Heart right ventricle (tissue), 16 donors: ENCODE measurements at regions not wholly inside any gene's neighbourhood (a gene's known extent, or its start where the extent isn't known, plus 50 kb on each side); places are given as distances from the start of the nearest gene placed in this dataset.

ENCODE experiments used
- ATAC-seq, 8 donors: fragments of 200-7000 bp; cut with Tn5 transposase; one replicate each; pipeline ENCODE4 v1.9.1; 2020; ENCODE audit warnings: mild to moderate bottlenecking in 8 of 8, moderate library complexity in 8 of 8, moderate number of reproducible peaks in 1 of 8
- DNase-seq, 2 donors: peaks; one replicate each; pipeline ENCODE4 v3.0.0-alpha.2; 2020
- H3K27ac ChIP-seq, 10 donors: fragments of 200-600 bp; sonication (generic) in 2 of 10; one replicate each; pipeline versions ENCODE4 v1.5.0 to v1.8.0; 2020 to 2022; ENCODE audit warnings: mild to moderate bottlenecking in 3 of 10
- H3K27me3 ChIP-seq, 7 donors: fragments of 200-600 bp; one replicate each; pipeline ENCODE4 v1.8.0; 2021 to 2022; ENCODE audit warnings: mild to moderate bottlenecking in 2 of 7
- H3K36me3 ChIP-seq, 9 donors: fragments of 200-600 bp; sonication (generic) in 1 of 9; one replicate each; pipeline versions ENCODE4 v1.5.0 to v1.8.0; 2020 to 2022; ENCODE audit warnings: mild to moderate bottlenecking in 2 of 9
- H3K4me1 ChIP-seq, 9 donors: fragments of 200-600 bp; sonication (generic) in 1 of 9; one replicate each; pipeline versions ENCODE4 v1.5.0 to v1.8.0; 2020 to 2022; ENCODE audit warnings: mild to moderate bottlenecking in 4 of 9
- H3K4me3 ChIP-seq, 10 donors: fragments of 200-600 bp; sonication (generic) in 2 of 10; one replicate each; pipeline versions ENCODE4 v1.5.0 to v1.8.0; 2020 to 2022; ENCODE audit warnings: mild to moderate bottlenecking in 7 of 10, moderate library complexity in 2 of 10
- H3K9me3 ChIP-seq, 11 donors: fragments of 200-600 bp in 10 of 11; sonication (generic) in 2 of 11; one replicate each; pipeline versions ENCODE4 v1.5.0 to v1.8.0; 2013 to 2022; ENCODE audit warnings: mild to moderate bottlenecking in 2 of 11, control low read depth in 1 of 11, moderate library complexity in 1 of 11
- WGBS, 2 donors: extraction: QIAGEN DNeasy Blood & Tissue Kit; methylation state at CpG; one replicate each; pipeline ENCODE4 v1.1.7; 2013; ENCODE audit warnings: inconsistent platforms in 1 of 2; 5-methylcytosine and 5-hydroxymethylcytosine counted together
- intact Hi-C, 10 donors: fragments of 100-400 bp; cut with DNase I; formaldehyde crosslinking; loops; one replicate each; pipeline versions ENCODE4 v1.11.1 to v1.14.2; 2022
- TF ChIP-seq, protein P1 (sequence below), 9 donors: fragments of 200-600 bp; sonication (generic) in 2 of 9; IDR thresholded peaks; one replicate each; pipeline versions ENCODE4 v1.5.0 to v1.8.0; 2021 to 2022; ENCODE audit warnings: antibody characterized with exemption in 9 of 9, mild to moderate bottlenecking in 5 of 9, moderate library complexity in 1 of 9
- donor health status: Arrhythmogenic right ventricular cardiomyopathy.
- donor health status: ischemic (EF 13 %, LVEDD 7.1; RV severe dilation, severe dysfunction).
- donor health status: healthy with polysubstance abuse.
- donor health status: DM: no; HTN: yes; CAD: no.
- donor health status: DM: no; HTN: no; CAD: no.
- donor health status: ischemic (EF 25% LVEDD 6.9; RV normal size, moderate dysfunction).
- donor health status: ischemic (EF 25% LVEDD 5.7; RV mildly dilated, moderate dysfunction).
- donor health status: healthy.
- donor health status: DM: yes; HTN: yes; CAD: no.
- donor health status: Ischemic cardiomyopathy.
- donor health status: ischemic (EF 35%, LVEDD 5.7; RV mildly dilated, moderate dysfunction).
- donor health status: nonischemic (EF 11% LVEDD 7.7; RV severe dilation, severe dysfunction).
- donor health status: DM: yes; HTN: yes; CAD: no.
- donor health status: PGD.
- donor health status: ischemic (EF 29% LVEDD 5.4; RV normal size, mild dysfunction).
- donor health status: nonischemic (EF 23%, LVEDD 6.1; RV moderate dilation, normal function).

DNA sequence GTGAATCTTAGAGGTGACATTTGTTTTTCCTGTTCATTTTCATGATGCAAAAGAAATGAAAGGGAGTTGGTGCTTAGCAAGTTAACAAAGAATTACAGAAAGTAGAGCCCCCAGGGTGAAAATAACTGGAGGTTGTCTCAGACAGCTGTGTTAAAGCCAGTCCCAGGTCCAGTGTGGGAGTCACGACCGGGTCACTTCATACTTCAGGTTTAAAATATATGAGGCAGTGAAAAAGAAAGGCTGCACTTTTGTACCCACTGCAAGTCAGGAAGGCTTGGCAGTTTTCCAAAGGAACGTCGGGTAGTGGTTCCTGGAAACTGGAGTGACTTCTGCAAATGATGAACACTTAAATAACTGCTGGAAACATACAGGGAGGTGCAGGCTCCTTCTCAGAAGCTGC, 91.5 kb upstream of the THBS2 start:
- TF ChIP-seq, protein P1, sequence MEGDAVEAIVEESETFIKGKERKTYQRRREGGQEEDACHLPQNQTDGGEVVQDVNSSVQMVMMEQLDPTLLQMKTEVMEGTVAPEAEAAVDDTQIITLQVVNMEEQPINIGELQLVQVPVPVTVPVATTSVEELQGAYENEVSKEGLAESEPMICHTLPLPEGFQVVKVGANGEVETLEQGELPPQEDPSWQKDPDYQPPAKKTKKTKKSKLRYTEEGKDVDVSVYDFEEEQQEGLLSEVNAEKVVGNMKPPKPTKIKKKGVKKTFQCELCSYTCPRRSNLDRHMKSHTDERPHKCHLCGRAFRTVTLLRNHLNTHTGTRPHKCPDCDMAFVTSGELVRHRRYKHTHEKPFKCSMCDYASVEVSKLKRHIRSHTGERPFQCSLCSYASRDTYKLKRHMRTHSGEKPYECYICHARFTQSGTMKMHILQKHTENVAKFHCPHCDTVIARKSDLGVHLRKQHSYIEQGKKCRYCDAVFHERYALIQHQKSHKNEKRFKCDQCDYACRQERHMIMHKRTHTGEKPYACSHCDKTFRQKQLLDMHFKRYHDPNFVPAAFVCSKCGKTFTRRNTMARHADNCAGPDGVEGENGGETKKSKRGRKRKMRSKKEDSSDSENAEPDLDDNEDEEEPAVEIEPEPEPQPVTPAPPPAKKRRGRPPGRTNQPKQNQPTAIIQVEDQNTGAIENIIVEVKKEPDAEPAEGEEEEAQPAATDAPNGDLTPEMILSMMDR (IDR thresholded peaks at IDR 0.05): no peak
- Histone ChIP-seq H3K27ac (peak overlapping the region in 1 of 10 donors; percentile 7), H3K4me3 (no peak overlapping the region), H3K36me3 (no peaks in the 10 kb centered on the region), H3K4me1 (no peaks in the 10 kb centered on the region), H3K27me3 (peaks cover 0 to 5% (median 0%) of the 10 kb centered on the region in 7 donors), H3K9me3 (peaks cover 0 to 23% (median 0%) of the 10 kb centered on the region in 11 donors)
- intact Hi-C loops: no loop called here
- WGBS, 2 donors: 30 to 41% methylated on average over 4 of the region's 4 CpGs
- DNase-seq (peak in 1 of 2 donors; percentile 13), ATAC-seq (no peak)

GRCh38 chr6:169344750-169345065, 91.1 kb upstream of the THBS2 start:
- Histone ChIP-seq H3K36me3 (no peaks in the 10 kb centered on the region), H3K27ac (peak overlapping the region in 2 of 10 donors; percentile 7 to 22), H3K4me1 (no peaks in the 10 kb centered on the region), H3K4me3 (no peak overlapping the region), H3K27me3 (peaks cover 0 to 5% (median 0%) of the 10 kb centered on the region in 7 donors), H3K9me3 (peaks cover 0 to 21% (median 0%) of the 10 kb centered on the region in 11 donors)
- TF ChIP-seq, protein P1 (IDR thresholded peaks at IDR 0.05): no peak
- 56 to 59% methylated on average over 7 of the region's 7 CpGs for WGBS, 2 donors
- peak in 2 of 8 donors; percentile 28 to 49 for ATAC-seq
- intact Hi-C loops: no loop called here
- DNase-seq: no peak

DNA sequence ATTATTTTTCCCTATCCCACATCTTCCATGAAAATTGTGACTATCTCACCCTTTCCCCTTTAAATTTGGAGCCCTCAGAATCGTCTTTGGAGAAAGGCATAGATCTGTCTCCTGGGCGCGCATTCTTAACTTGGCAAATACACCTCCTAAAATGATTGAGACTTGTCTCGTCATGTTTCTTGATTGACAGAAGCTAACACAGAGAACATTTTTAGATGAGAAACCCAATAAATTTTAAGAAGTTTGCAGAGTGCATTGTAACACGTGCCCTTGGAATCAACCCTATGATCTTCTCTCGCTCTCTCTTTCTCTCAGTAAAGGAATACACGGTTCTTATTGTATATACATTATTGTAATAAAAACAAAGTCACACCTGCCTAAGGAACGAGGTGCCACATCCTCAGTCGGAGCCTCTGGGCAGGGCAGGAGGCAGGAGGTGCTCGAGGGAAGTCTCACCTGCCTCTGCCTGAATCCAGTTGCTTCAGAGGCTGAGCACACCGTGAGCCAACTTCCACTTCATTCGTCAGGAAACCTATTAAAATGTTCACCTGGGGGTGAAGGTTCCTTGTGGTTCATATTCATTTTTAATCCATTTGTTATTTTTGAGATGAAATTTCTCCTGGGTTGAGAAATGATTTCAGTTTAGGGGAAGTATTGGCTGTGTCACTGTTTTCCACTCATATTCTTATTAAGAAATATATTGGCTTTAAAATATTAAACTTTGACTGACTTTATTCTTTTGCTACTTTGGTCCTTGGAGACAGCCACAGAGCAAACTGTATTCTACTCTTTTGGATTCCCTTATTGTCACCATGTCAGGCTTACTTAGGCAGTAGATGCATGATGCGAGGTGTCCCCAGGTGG, 90.5 kb upstream of the THBS2 start:
- Histone ChIP-seq H3K9me3 (peaks cover 0 to 16% (median 0%) of the 10 kb centered on the region in 11 donors), H3K27ac (peak overlapping the region in 2 of 10 donors; percentile 5 to 22), H3K27me3 (peaks cover 0 to 5% (median 0%) of the 10 kb centered on the region in 7 donors), H3K4me1 (no peaks in the 10 kb centered on the region), H3K36me3 (no peaks in the 10 kb centered on the region), H3K4me3 (no peak overlapping the region)
- 77 to 80% methylated on average over 13 of the region's 13 CpGs for WGBS, 2 donors
- intact Hi-C loops: no loop called here
- peak in 1 of 8 donors; percentile 17 for ATAC-seq
- no peak for DNase-seq
- TF ChIP-seq, protein P1 (IDR thresholded peaks at IDR 0.05): no peak

DNA sequence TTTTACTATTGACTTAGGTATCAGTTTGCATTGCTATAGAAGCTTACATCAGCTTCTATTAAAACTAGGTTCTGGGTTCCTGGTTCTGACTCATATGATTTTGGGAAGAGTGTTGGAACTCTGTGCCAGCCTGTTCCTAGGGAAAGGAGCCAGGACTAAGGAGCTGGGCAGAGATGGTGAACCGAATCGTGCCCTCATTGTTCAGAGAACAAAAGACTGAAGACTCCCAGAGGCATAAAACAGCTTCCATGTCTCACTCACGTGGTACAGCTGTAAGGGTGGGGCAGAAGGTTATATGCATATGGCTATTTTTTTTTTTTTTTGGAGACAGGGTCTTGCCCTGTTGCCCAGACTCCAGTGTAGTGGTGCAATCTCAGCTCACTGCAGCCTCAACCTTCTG, 89.1 kb upstream of the THBS2 start:
- Histone ChIP-seq H3K36me3 (no peaks in the 10 kb centered on the region), H3K4me1 (no peaks in the 10 kb centered on the region), H3K9me3 (peaks cover 0 to 10% (median 0%) of the 10 kb centered on the region in 11 donors), H3K27ac (no peak overlapping the region), H3K4me3 (no peak overlapping the region), H3K27me3 (peaks cover 0 to 5% (median 0%) of the 10 kb centered on the region in 7 donors)
- TF ChIP-seq, protein P1 (IDR thresholded peaks at IDR 0.05): no peak
- 74 to 76% methylated on average over 3 of the region's 3 CpGs for WGBS, 2 donors
- DNase-seq (no peak), ATAC-seq (no peak)
- intact Hi-C loops: no loop called here
